H1 (cell line): ENCODE measurements at regions not wholly inside any gene's neighbourhood (a gene's known extent, or its start where the extent isn't known, plus 50 kb on each side); places are given as distances from the start of the nearest gene placed in this dataset.

Experiments
- CTCF ChIA-PET: fragments of 300-600 bp; sonication (Branson Sonifier 250); formaldehyde crosslinking; loops from one replicate; lab custom pipeline; 2021; ENCODE audit not compliant: partially characterized antibody; lab: Charles Lee
- POLR2A ChIA-PET: fragments of 300-600 bp; sonication (Branson Sonifier 250); formaldehyde crosslinking; loops from one replicate; lab custom pipeline; 2021; ENCODE audit warnings: inconsistent platforms; ENCODE audit not compliant: partially characterized antibody; lab: Charles Lee
- DNase-seq, 2 experiments: peaks; one replicate each; pipeline versions ENCODE4 v3.0.0 to v3.0.0-alpha.2; 2010 to 2022; ENCODE audit warnings: low spot score in 2 of 2, low read depth in 1 of 2, mixed read lengths in 1 of 2
- FAIRE-seq: peaks from 2 replicates; lab custom pipeline; 2011; peaks lifted over from hg19 to GRCh38; lab: Jason Lieb, UNC
- H2AFZ ChIP-seq: 2 replicates; pipeline ENCODE4 v1.8.1; 2012; ENCODE audit warnings: low read length, inconsistent platforms
- H2AK5ac ChIP-seq: 2 replicates; pipeline ENCODE4 v1.6.1; 2013; ENCODE audit warnings: low read depth, low read length
- H2BK120ac ChIP-seq: replicated peaks from 2 replicates; pipeline ENCODE3; 2013; ENCODE audit warnings: low read depth, low read length, inconsistent platforms
- H2BK12ac ChIP-seq: 2 replicates; pipeline ENCODE4 v1.6.1; 2013; ENCODE audit warnings: low read depth, low read length
- H2BK15ac ChIP-seq: 2 replicates; pipeline ENCODE4 v1.6.1; 2013; ENCODE audit warnings: low read length
- H2BK20ac ChIP-seq: 2 replicates; pipeline ENCODE4 v1.6.1; 2013; ENCODE audit warnings: low read length
- H2BK5ac ChIP-seq: 2 replicates; pipeline ENCODE4 v1.6.1; 2013; ENCODE audit warnings: low read depth, low read length
- H3K14ac ChIP-seq: 2 replicates; pipeline ENCODE4 v1.6.1; 2013; ENCODE audit warnings: inconsistent platforms; ENCODE audit not compliant: insufficient read length
- H3K18ac ChIP-seq: 2 replicates; pipeline ENCODE4 v1.6.1; 2013; ENCODE audit warnings: low read length; ENCODE audit errors: extremely low read depth
- H3K23ac ChIP-seq: 2 replicates; pipeline ENCODE4 v1.6.1; 2013; ENCODE audit warnings: inconsistent platforms; ENCODE audit not compliant: insufficient read length
- H3K23me2 ChIP-seq: 2 replicates; pipeline ENCODE4 v1.6.1; 2013; ENCODE audit warnings: low read depth, low read length
- H3K27ac ChIP-seq: 2 replicates; pipeline ENCODE4 v1.6.1; 2011; ENCODE audit warnings: low read depth, low read length, inconsistent platforms
- H3K27me3 ChIP-seq, 4 experiments: replicated peaks in 1 of 4; 1 replicate in 1 of 4; 2 replicates in 3 of 4; pipeline versions ENCODE4 v1.6.1 to v1.8.1; 2011 to 2013; ENCODE audit warnings: low read length in 3 of 4, mild to moderate bottlenecking in 3 of 4, inconsistent platforms in 2 of 4, mixed read lengths in 2 of 4, moderate library complexity in 1 of 4; ENCODE audit not compliant: control insufficient read depth in 3 of 4, insufficient read depth in 3 of 4; ENCODE audit errors: extremely low read depth in 1 of 4
- H3K36me3 ChIP-seq, 4 experiments: 2 replicates each; pipeline versions ENCODE4 v1.6.1 to v1.8.1; 2011 to 2013; ENCODE audit warnings: mild to moderate bottlenecking in 4 of 4, low read length in 3 of 4, moderate library complexity in 2 of 4, control low read depth in 1 of 4, inconsistent platforms in 1 of 4; ENCODE audit not compliant: insufficient read depth in 4 of 4, control insufficient read depth in 2 of 4
- H3K4ac ChIP-seq: replicated peaks from 2 replicates; pipeline ENCODE3; 2013; ENCODE audit warnings: low read length, low read depth, mixed read lengths, inconsistent platforms; ENCODE audit not compliant: insufficient read length
- H3K4me1 ChIP-seq, 4 experiments: replicated peaks in 1 of 4; 1 replicate in 1 of 4; 2 replicates in 3 of 4; pipeline versions ENCODE4 v1.6.1 to v1.8.1; 2011 to 2013; ENCODE audit warnings: low read length in 3 of 4, inconsistent platforms in 2 of 4, mixed read lengths in 1 of 4; ENCODE audit not compliant: insufficient read depth in 4 of 4, control insufficient read depth in 3 of 4
- H3K4me2 ChIP-seq, 2 experiments: 2 replicates each; pipeline versions ENCODE4 v1.6.1 to v1.8.1; 2011 to 2013; ENCODE audit warnings: low read depth in 2 of 2, low read length in 2 of 2, control low read depth in 1 of 2, inconsistent platforms in 1 of 2, mild to moderate bottlenecking in 1 of 2; ENCODE audit not compliant: insufficient read depth in 1 of 2
- H3K4me3 ChIP-seq, 4 experiments: fragments of 200-600, 300-600 bp in 1 of 4; sonication (generic), shearing (Covaris generic), sonication (Bioruptor Twin) in 1 of 4; 2 replicates each; pipeline versions ENCODE4 v1.5.1 to v1.8.1; 2011 to 2016; ENCODE audit warnings: low read length in 4 of 4, low read depth in 3 of 4, control low read depth in 2 of 4, inconsistent platforms in 2 of 4, mild to moderate bottlenecking in 2 of 4, mixed read lengths in 1 of 4, moderate library complexity in 1 of 4; ENCODE audit not compliant: insufficient read depth in 2 of 4; ENCODE audit errors: extremely low read depth in 1 of 4
- H3K56ac ChIP-seq: replicated peaks from 2 replicates; pipeline ENCODE3; 2013; ENCODE audit warnings: low read depth, mild to moderate bottlenecking, mixed read lengths, low read length, inconsistent platforms; ENCODE audit not compliant: insufficient read length
- H3K79me1 ChIP-seq: 2 replicates; pipeline ENCODE4 v1.6.1; 2013; ENCODE audit warnings: low read depth, low read length, control low read depth
- H3K79me2 ChIP-seq, 2 experiments: 2 replicates each; pipeline versions ENCODE4 v1.6.1 to v1.8.1; 2012 to 2013; ENCODE audit warnings: low read length in 2 of 2, mild to moderate bottlenecking in 2 of 2, inconsistent platforms in 1 of 2; ENCODE audit not compliant: insufficient read depth in 2 of 2, control insufficient read depth in 1 of 2
- H3K9ac ChIP-seq, 4 experiments: replicated peaks in 1 of 4; 1 replicate in 1 of 4; 2 replicates in 3 of 4; pipeline versions ENCODE4 v1.6.1 to v1.8.1; 2011 to 2013; ENCODE audit warnings: low read depth in 3 of 4, low read length in 3 of 4, control low read depth in 2 of 4, mild to moderate bottlenecking in 2 of 4, moderate library complexity in 2 of 4, inconsistent platforms in 1 of 4; ENCODE audit errors: extremely low read depth in 1 of 4
- H3K9me3 ChIP-seq, 2 experiments: 2 replicates each; pipeline versions ENCODE4 v1.6.1 to v1.8.1; 2012 to 2013; ENCODE audit warnings: mild to moderate bottlenecking in 2 of 2, moderate library complexity in 2 of 2, control low read depth in 1 of 2, inconsistent platforms in 1 of 2, low read depth in 1 of 2, low read length in 1 of 2, mixed read lengths in 1 of 2; ENCODE audit not compliant: insufficient read depth in 2 of 2
- H4K20me1 ChIP-seq, 2 experiments: replicated peaks in 1 of 2; 2 replicates each; pipeline versions ENCODE3 to v1.8.1; 2011 to 2013; ENCODE audit warnings: inconsistent platforms in 2 of 2, low read length in 2 of 2, mild to moderate bottlenecking in 1 of 2; ENCODE audit not compliant: insufficient read depth in 2 of 2, control insufficient read depth in 1 of 2
- H4K5ac ChIP-seq: 2 replicates; pipeline ENCODE4 v1.6.1; 2013; ENCODE audit warnings: low read length, low read depth, mixed read lengths, inconsistent platforms; ENCODE audit not compliant: insufficient read length
- H4K8ac ChIP-seq: 2 replicates; pipeline ENCODE4 v1.8.0; 2013; ENCODE audit warnings: mild to moderate bottlenecking, moderate library complexity, low read length, inconsistent platforms; ENCODE audit not compliant: insufficient read depth; ENCODE audit errors: extremely low read depth
- H4K91ac ChIP-seq: replicated peaks from 2 replicates; pipeline ENCODE3; 2013; ENCODE audit warnings: low read length, mixed read lengths, inconsistent platforms; ENCODE audit not compliant: insufficient read length
- BRCA1 ChIP-seq: IDR thresholded peaks from 2 replicates; pipeline ENCODE4 v1.6.1; 2012; ENCODE audit warnings: low read depth, low read length, improper control_type of control experiment
- RBBP5 ChIP-seq: IDR thresholded peaks from 2 replicates; pipeline ENCODE4 v1.7.1; 2012; ENCODE audit warnings: low read depth, mild to moderate bottlenecking, inconsistent platforms, low read length, moderate library complexity, borderline replicate concordance
- SIN3A ChIP-seq, 2 experiments: IDR thresholded peaks in 1 of 2; conservative IDR thresholded peaks in 1 of 2; 2 replicates each; pipeline ENCODE4 v1.6.1; 2011 to 2012; ENCODE audit warnings: low read length in 2 of 2, improper control_type of control experiment in 1 of 2, low read depth in 1 of 2, mild to moderate bottlenecking in 1 of 2
- SP1 ChIP-seq: IDR thresholded peaks from 2 replicates; pipeline ENCODE4 v1.6.1; 2011; ENCODE audit warnings: low read depth, low read length
- SP2 ChIP-seq: IDR thresholded peaks from 2 replicates; pipeline ENCODE4 v1.6.1; 2012; ENCODE audit warnings: mild to moderate bottlenecking, low read length, inconsistent platforms
- TAF7 ChIP-seq: optimal IDR thresholded peaks from 2 replicates; pipeline ENCODE3; 2011; ENCODE audit warnings: low read depth, mild to moderate bottlenecking, inconsistent platforms, low read length, moderate library complexity, borderline replicate concordance
- WGBS, 2 experiments: shearing (Covaris generic) in 1 of 2; methylation state at CpG; one replicate each; pipeline versions ENCODE4 v1.1.6 to v1.1.7; 2013 to 2015; ENCODE audit warnings: low lambda C conversion rate in 2 of 2, mixed read lengths in 2 of 2, inconsistent platforms in 1 of 2, low coverage in 1 of 2, missing lambda C conversion rate in 1 of 2; ENCODE audit not compliant: insufficient replicate concordance in 2 of 2, insufficient coverage in 1 of 2, insufficient read length in 1 of 2; ENCODE audit errors: extremely low coverage in 1 of 2, missing lambda C conversion rate in 1 of 2; 5-methylcytosine and 5-hydroxymethylcytosine counted together
- TF ChIP-seq, protein P1 (sequence below), 3 experiments: IDR thresholded peaks; 1 replicate in 2 of 3; 2 replicates in 1 of 3; pipeline versions ENCODE4 v1.5.1 to v1.6.1; 2011; ENCODE audit warnings: low read length in 3 of 3, mild to moderate bottlenecking in 3 of 3, inconsistent platforms in 2 of 3, low read depth in 1 of 3, moderate library complexity in 1 of 3; ENCODE audit not compliant: insufficient read depth in 1 of 3; ENCODE audit errors: control extremely low read depth in 1 of 3

DNA sequence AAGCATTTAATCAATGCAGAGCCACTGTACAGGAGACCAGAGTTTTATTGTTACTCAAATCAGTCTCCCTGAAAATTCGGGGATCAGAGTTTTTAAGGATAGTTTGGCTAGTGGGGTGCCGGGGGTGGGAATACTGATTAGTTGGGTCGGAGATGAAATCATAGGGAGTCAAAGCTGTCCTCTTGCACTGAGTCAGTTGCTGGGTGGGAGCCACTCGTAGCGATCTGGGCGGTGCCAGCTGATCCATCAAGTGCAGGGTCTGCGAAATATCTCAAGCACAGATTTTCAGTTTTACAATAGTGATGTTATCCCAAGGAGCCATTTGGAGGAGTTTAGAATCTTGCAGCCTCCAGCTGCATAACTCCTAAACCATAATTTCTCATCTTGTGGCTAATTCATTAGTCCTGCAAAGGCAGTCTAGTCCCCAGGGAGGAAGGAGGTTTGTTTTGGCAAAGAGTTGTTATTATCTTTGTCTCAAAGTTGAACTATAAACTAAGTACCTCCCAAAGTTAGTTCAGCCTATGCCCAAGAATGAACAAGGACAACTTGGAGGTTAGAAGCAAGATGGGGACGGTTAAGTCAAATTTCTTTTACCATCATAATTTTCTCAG lies 169.4 kb upstream of the PLEKHG7 start:
- no peaks in the 10 kb centered on the region for H3K79me1 ChIP-seq
- H4K8ac ChIP-seq: no peak overlapping the region
- H3K18ac ChIP-seq: no peak overlapping the region
- no peaks in the 10 kb centered on the region for H3K23me2 ChIP-seq
- no peak overlapping the region for H2BK120ac ChIP-seq
- H2AFZ ChIP-seq: no peak overlapping the region; the same call in 1 of the 2 replicates
- ChIA-PET POLR2A (no interaction called here), CTCF (no interaction called here)
- H2BK20ac ChIP-seq: no peak overlapping the region
- no peaks in the 10 kb centered on the region for H3K36me3 ChIP-seq
- no peak overlapping the region for H3K14ac ChIP-seq
- peaks cover 0 to 2% (median 0%) of the 10 kb centered on the region in 4 experiments; a peak in 2 of 7 replicates for H3K4me1 ChIP-seq
- H2BK15ac ChIP-seq: no peak overlapping the region
- H3K9me3 ChIP-seq: no peaks in the 10 kb centered on the region
- no peak overlapping the region for H2BK5ac ChIP-seq
- no peaks in the 10 kb centered on the region for H3K27me3 ChIP-seq
- H3K23ac ChIP-seq: no peak overlapping the region
- no peak for FAIRE-seq
- no peak overlapping the region for H4K5ac ChIP-seq
- no peak overlapping the region for H2BK12ac ChIP-seq
- H4K20me1 ChIP-seq: no peaks in the 10 kb centered on the region
- no peaks in the 10 kb centered on the region for H3K79me2 ChIP-seq
- H3K56ac ChIP-seq: no peak overlapping the region
- 85% methylated on average over 8 of the region's 8 CpGs; no CpG with 5 or more reads in 1 of the 2 experiments for WGBS, 2 experiments
- TF ChIP-seq SIN3A (conservative IDR thresholded peaks at IDR 0.05 in 1 of 2, IDR thresholded peaks at IDR 0.05 in 1 of 2; ENCODE audit: low read depth in 1 of 2, low read length in 2 of 2) (no peak), SP2 (no peak), TAF7 (no peak), RBBP5 (no peak), SP1 (no peak), BRCA1 (no peak)
- TF ChIP-seq, protein P1, sequence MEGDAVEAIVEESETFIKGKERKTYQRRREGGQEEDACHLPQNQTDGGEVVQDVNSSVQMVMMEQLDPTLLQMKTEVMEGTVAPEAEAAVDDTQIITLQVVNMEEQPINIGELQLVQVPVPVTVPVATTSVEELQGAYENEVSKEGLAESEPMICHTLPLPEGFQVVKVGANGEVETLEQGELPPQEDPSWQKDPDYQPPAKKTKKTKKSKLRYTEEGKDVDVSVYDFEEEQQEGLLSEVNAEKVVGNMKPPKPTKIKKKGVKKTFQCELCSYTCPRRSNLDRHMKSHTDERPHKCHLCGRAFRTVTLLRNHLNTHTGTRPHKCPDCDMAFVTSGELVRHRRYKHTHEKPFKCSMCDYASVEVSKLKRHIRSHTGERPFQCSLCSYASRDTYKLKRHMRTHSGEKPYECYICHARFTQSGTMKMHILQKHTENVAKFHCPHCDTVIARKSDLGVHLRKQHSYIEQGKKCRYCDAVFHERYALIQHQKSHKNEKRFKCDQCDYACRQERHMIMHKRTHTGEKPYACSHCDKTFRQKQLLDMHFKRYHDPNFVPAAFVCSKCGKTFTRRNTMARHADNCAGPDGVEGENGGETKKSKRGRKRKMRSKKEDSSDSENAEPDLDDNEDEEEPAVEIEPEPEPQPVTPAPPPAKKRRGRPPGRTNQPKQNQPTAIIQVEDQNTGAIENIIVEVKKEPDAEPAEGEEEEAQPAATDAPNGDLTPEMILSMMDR (IDR thresholded peaks at IDR 0.05; ENCODE audit: control extremely low read depth in 1 of 3, insufficient read depth in 1 of 3, low read depth in 1 of 3, low read length in 3 of 3): no peak
- H3K4me3 ChIP-seq: no peak overlapping the region
- no peak for DNase-seq
- H2AK5ac ChIP-seq: no peak overlapping the region
- H3K27ac ChIP-seq: no peak overlapping the region
- no peak overlapping the region for H3K4ac ChIP-seq
- no peak overlapping the region for H3K4me2 ChIP-seq
- no peak overlapping the region for H3K9ac ChIP-seq
- no peak overlapping the region for H4K91ac ChIP-seq
